ENCODE measurements at regions not wholly inside any gene's neighbourhood (a gene's known extent, or its start where the extent isn't known, plus 50 kb on each side); places are given as distances from the start of the nearest gene placed in this dataset.

- no peak for TF ChIP-seq POLR2A (IDR thresholded peaks at IDR 0.05)
- no peak for TF ChIP-seq CTCF (IDR thresholded peaks at IDR 0.05)
- no peak for TF ChIP-seq POLR2AphosphoS5 (IDR thresholded peaks at IDR 0.05)
Observed at GRCh38 chr11:116498161-116498560, 274.6 kb downstream of the BUD13 start.

All from prostate gland (tissue), 2 donors.